ENCODE measurements at regions not wholly inside any gene's neighbourhood (a gene's known extent, or its start where the extent isn't known, plus 50 kb on each side); places are given as distances from the start of the nearest gene placed in this dataset.
A peak's percentile ranks its signal among the peaks of the same experiment; 100 is the strongest.

DNA sequence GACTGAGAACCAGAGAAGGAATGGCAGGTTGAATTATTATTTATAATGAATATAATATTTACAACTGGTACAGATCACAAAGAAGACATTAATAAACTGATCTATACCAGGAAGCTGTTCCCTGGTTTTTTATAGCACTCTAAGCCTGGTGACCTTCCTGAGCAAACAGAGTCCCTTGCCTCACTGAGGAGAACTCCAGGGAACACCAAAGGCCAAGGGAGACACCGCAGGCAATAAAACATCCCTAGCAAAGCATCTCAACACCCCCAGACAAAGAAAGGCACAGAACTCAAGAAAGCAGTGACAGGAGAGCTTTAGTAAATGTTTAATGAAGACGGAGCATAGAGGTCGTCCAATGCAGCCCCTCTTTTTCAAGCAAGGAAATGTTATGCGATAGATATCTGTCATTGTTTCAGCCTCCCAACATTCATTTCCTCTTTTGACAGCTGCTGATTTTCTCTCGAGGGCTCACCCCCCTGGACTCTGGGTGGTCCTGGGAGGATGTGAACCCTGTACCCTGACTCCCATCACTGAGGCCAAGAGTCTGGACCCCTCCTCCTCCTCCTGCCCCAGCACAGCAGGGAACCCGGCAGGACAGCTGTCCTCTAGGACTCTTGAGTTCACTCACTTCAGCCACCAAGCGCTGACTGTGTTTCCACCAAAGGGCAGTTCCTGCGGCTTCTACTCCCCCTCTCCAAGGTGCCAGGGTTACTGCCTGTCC lies 342.5 kb upstream of the GATB start:
- DNase-seq (ENCODE audit: low read depth, low spot score) = no peak
- CTCF ChIA-PET = interaction anchor here (0.6 kb wide), 1 partner anchor 477 kb away, joined by 7 read pairs; no protein-coding TSS in a partner anchor
- Histone ChIP-seq H3K27ac (ENCODE audit: low read depth, low read length) (no peak overlapping the region), H3K27me3 (ENCODE audit: control insufficient read depth, insufficient read depth, low read length) (no peaks in the 10 kb centered on the region), H3K9me3 (ENCODE audit: control insufficient read depth, insufficient read depth, low read length) (no peaks in the 10 kb centered on the region; the same call in 1 of the 2 replicates), H3K4me3 (ENCODE audit: low read depth, low read length) (no peak overlapping the region)
- POLR2A ChIA-PET = no interaction called here
- TF ChIP-seq, protein P1, sequence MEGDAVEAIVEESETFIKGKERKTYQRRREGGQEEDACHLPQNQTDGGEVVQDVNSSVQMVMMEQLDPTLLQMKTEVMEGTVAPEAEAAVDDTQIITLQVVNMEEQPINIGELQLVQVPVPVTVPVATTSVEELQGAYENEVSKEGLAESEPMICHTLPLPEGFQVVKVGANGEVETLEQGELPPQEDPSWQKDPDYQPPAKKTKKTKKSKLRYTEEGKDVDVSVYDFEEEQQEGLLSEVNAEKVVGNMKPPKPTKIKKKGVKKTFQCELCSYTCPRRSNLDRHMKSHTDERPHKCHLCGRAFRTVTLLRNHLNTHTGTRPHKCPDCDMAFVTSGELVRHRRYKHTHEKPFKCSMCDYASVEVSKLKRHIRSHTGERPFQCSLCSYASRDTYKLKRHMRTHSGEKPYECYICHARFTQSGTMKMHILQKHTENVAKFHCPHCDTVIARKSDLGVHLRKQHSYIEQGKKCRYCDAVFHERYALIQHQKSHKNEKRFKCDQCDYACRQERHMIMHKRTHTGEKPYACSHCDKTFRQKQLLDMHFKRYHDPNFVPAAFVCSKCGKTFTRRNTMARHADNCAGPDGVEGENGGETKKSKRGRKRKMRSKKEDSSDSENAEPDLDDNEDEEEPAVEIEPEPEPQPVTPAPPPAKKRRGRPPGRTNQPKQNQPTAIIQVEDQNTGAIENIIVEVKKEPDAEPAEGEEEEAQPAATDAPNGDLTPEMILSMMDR (IDR thresholded peaks at IDR 0.05; ENCODE audit: low read depth, low read length) = no peak

DNA sequence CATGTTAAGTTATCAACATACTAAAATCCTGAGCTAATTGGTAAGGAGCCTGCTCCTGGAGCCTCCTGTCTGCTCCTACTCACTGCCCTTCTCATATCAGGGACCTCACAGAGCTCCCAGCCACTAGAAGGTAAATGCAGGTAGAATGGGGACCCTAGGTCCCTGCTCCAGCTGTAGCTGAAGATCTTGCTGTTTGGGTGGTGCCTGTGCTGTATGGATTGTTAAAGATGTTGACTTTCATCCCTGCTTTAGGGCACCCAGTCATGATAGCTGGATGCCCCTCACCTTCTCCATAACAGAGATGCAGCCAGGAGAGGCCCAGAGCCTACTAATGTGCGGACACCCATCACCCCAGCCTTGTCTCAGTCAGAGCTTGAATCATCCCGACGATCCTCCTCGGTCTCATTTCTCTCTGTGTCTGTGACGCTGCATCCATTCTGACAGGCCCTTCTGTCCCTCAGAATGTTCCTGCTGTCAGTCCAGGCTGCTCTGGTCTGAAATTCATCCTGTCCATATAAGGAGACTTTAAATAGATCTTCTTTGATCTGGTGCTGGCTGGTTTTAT lies 341.7 kb upstream of the GATB start:
- CTCF ChIA-PET = no interaction called here
- no peak for DNase-seq (ENCODE audit: low read depth, low spot score)
- H3K27me3 ChIP-seq (ENCODE audit: control insufficient read depth, insufficient read depth, low read length) = no peaks in the 10 kb centered on the region

DNA sequence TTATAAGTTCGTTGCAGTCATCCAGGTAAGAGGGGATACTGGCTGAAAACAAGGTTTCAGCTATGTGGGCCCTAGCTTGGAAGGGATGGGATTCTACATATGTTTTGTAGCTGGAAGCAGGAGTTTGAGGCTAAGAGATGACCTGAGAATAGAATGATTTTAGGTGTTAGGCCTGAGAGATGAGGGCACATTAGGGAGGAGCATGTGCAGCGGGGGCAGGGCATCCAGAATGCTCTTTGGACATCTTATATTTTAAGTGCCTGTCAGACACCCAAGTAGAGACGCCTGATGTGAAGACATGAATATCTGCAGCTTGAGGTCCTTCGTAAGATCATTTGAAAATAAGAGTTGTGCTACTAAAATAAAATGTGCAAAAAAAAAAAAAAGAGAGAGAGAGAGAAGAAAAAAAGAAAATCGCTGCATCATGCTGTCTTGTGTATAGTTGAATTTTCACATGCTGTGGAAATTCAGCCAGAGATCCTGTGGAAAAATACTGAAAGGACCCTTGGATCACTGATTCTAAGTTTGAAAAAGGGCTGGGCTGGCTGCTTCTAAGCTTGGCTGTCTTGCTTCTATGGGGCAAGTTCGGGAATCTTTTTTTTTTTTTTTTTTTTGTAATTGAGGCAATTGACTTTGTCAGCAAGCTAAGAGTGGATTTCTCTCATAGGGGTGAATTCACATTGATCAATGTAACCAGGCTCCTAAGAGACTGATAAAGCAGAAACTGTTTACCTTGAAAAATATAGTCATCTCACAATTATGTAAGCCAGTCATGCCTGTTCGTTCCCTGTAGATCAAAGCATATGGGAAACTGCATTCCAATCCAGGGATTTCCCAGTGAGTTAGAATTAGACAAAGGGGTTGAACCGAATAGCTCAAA lies 341.0 kb upstream of the GATB start:
- Histone ChIP-seq H3K4me3 (ENCODE audit: low read depth, low read length) (no peak overlapping the region), H3K27ac (ENCODE audit: low read depth, low read length) (peak overlapping the region; percentile 52), H3K9me3 (ENCODE audit: control insufficient read depth, insufficient read depth, low read length) (no peaks in the 10 kb centered on the region; the same call in 1 of the 2 replicates), H3K27me3 (ENCODE audit: control insufficient read depth, insufficient read depth, low read length) (peaks cover 2% of the 10 kb centered on the region)
- POLR2A ChIA-PET = interaction anchor here (0.6 kb wide), 1 partner anchor 210 kb away, joined by 4 read pairs; no protein-coding TSS in a partner anchor
- CTCF ChIA-PET = interaction anchor here (0.6 kb wide), 1 partner anchor 545 kb away, joined by 3 read pairs; no protein-coding TSS in a partner anchor
- TF ChIP-seq, protein P1 (IDR thresholded peaks at IDR 0.05; ENCODE audit: low read depth, low read length) = no peak
- peak; percentile 70 for DNase-seq (ENCODE audit: low read depth, low spot score)

More for the DNA sequence above, 341.7 kb upstream of the GATB start:
- Histone ChIP-seq H3K9me3 (ENCODE audit: control insufficient read depth, insufficient read depth, low read length) (no peaks in the 10 kb centered on the region; the same call in 1 of the 2 replicates), H3K27ac (ENCODE audit: low read depth, low read length) (peak overlapping the region; percentile 52), H3K4me3 (ENCODE audit: low read depth, low read length) (no peak overlapping the region)
- TF ChIP-seq, protein P1 (IDR thresholded peaks at IDR 0.05; ENCODE audit: low read depth, low read length) = no peak
- POLR2A ChIA-PET = no interaction called here

DNA sequence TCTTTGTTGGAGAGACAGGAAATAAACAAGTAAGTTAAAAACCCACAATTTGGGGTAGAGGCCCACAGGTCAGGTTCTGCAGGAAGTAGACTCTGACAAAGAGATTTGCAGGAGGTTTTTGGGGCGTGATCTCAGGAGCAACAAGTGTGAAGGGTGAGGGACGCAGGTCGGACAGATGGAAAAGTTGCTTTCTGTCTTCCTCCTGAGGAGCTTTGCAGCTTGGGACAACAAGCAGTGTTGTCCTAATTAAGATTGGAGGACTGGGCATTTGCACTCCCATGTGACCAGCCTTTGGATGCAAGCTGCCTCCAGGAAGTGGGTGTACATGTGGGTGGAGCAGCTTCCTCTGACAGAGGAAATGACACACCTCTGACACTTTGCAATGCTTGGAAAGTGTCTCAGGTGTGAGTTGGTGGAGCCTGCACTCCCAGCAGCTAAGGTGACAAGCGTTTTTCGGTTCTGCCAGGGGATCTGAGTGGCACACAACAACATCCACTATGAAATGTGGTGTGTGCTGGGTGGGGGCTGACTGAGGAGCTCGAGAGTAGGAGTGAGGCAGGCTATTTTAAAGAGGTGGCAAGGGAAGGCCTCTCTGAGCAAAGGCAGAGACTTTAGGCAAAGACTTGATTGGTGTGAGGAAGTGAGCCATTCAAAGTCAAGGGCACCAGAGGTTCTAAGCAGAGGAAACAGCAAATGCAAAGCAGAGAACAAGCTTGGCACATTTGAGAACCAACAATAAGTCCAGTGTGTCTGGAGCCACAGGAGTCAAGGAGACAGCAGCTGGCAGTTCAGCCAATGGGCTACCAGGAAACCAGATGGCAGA lies 339.8 kb upstream of the GATB start:
- TF ChIP-seq, protein P1 (IDR thresholded peaks at IDR 0.05; ENCODE audit: low read depth, low read length) = no peak
- no peaks in the 10 kb centered on the region; the same call in 1 of the 2 replicates for H3K9me3 ChIP-seq (ENCODE audit: control insufficient read depth, insufficient read depth, low read length)
- ChIA-PET POLR2A (no interaction called here), CTCF (interaction anchor here (0.5 kb wide), 1 partner anchor 576 kb away, joined by 3 read pairs; no protein-coding TSS in a partner anchor)
- DNase-seq (ENCODE audit: low read depth, low spot score) = no peak
- no peak overlapping the region for H3K27ac ChIP-seq (ENCODE audit: low read depth, low read length)
- no peak overlapping the region for H3K4me3 ChIP-seq (ENCODE audit: low read depth, low read length)
- peaks cover 3% of the 10 kb centered on the region for H3K27me3 ChIP-seq (ENCODE audit: control insufficient read depth, insufficient read depth, low read length)

All from AG04450 (cell line).